GM18858 (cell line): ENCODE measurements at regions not wholly inside any gene's neighbourhood (a gene's known extent, or its start where the extent isn't known, plus 50 kb on each side); places are given as distances from the start of the nearest gene placed in this dataset.
"Not testable (repeated sequence)": the region's sequence is repeated elsewhere in the genome, so short reads cannot be mapped to it uniquely, and the experiment has no call there.

Experiments used
- ATAC-seq: cut with Tn5 transposase; IDR thresholded peaks from one replicate; pipeline ENCODE4 v1.9.1; 2021; ENCODE audit not compliant: unreplicated experiment

- ATAC-seq, result no peak
These were observed 137.7 kb upstream of the ZPLD1 start for GRCh38 chr3:102297072-102297658.

- peak; percentile 55 for ATAC-seq
These were observed 135.5 kb upstream of the ZPLD1 start for GRCh38 chr3:102299125-102299877.

GRCh38 chr3:102301155-102301880 is 133.5 kb upstream of the ZPLD1 start:
- no peak for ATAC-seq

GRCh38 chr3:102302020-102302419 is 132.8 kb upstream of the ZPLD1 start:
- ATAC-seq, result no peak

- ATAC-seq, result no peak
These were observed 130.3 kb upstream of the ZPLD1 start for GRCh38 chr3:102304550-102304949.

GRCh38 chr3:102307442-102307841 is 127.4 kb upstream of the ZPLD1 start:
- no peak for ATAC-seq

GRCh38 chr3:102329066-102329465 is 105.7 kb upstream of the ZPLD1 start:
- ATAC-seq, result no peak

GRCh38 chr3:102329561-102329960 is 105.3 kb upstream of the ZPLD1 start:
- no peak for ATAC-seq

- ATAC-seq, result no peak
These were observed 102.6 kb upstream of the ZPLD1 start for GRCh38 chr3:102332205-102332604.

- ATAC-seq, result no peak
These were observed 101.9 kb upstream of the ZPLD1 start for GRCh38 chr3:102332934-102333333.

- ATAC-seq, result no peak
These were observed 98.7 kb upstream of the ZPLD1 start for GRCh38 chr3:102336130-102336529.

GRCh38 chr3:102339671-102340070 is 95.1 kb upstream of the ZPLD1 start:
- ATAC-seq, result no peak

GRCh38 chr3:102346897-102347296 is 87.9 kb upstream of the ZPLD1 start:
- ATAC-seq, result no peak

GRCh38 chr3:102348904-102349303 is 85.9 kb upstream of the ZPLD1 start:
- ATAC-seq, result no peak

GRCh38 chr3:102353148-102353547 is 81.7 kb upstream of the ZPLD1 start:
- ATAC-seq, result no peak

GRCh38 chr3:102353805-102354204 is 81.0 kb upstream of the ZPLD1 start:
- ATAC-seq, result peak; percentile 53

GRCh38 chr3:102354818-102355515 is 79.8 kb upstream of the ZPLD1 start:
- ATAC-seq, result peak; percentile 34

GRCh38 chr3:102356506-102356905 is 78.3 kb upstream of the ZPLD1 start:
- ATAC-seq, result no peak

- not testable (repeated sequence) for ATAC-seq
These were observed 77.5 kb upstream of the ZPLD1 start for GRCh38 chr3:102357313-102357712.

GRCh38 chr3:102360183-102360860 is 74.5 kb upstream of the ZPLD1 start:
- no peak for ATAC-seq

- ATAC-seq, result no peak
These were observed 73.7 kb upstream of the ZPLD1 start for GRCh38 chr3:102361101-102361500.
